ENCODE measurements at regions not wholly inside any gene's neighbourhood (a gene's known extent, or its start where the extent isn't known, plus 50 kb on each side); places are given as distances from the start of the nearest gene placed in this dataset.

DNA sequence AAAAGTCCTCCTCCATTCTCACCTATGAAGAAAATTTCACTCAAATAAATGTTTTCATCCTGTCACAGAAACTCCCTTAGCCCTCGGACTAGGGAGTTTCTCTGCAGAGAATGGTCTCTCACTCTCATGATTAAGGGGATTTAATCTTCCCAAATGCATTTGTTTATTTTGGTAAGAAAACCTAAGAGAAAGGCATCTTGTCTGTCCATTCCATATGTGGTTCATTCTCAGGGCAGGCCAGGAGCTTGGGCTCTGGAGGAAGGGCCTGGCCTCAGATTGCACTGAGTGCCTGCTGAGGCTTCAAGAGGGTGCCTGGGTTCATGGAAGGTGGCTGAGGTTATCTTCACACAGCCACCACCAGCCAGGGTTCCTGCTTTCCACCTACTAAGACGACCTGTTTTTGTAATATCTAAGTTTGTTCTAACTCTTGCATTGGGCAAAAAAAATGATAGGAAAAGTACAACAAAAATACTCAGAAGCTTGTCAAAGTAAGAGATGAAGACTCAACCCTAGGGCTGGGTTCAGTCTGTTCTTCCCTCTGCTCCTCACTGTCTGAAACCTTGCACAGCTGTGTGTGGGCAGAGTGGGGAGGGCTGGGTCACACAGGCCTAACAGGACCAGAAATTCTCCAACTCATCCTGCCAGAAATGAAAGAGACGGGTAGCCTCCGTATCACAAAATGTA lies 186.7 kb downstream of the CXCL12 start:
- no peak overlapping the region for H3K4me3 ChIP-seq (ENCODE audit: low read length)
- no peak for TF ChIP-seq ZNF274 (IDR thresholded peaks at IDR 0.05; ENCODE audit: low read depth, low read length)

DNA sequence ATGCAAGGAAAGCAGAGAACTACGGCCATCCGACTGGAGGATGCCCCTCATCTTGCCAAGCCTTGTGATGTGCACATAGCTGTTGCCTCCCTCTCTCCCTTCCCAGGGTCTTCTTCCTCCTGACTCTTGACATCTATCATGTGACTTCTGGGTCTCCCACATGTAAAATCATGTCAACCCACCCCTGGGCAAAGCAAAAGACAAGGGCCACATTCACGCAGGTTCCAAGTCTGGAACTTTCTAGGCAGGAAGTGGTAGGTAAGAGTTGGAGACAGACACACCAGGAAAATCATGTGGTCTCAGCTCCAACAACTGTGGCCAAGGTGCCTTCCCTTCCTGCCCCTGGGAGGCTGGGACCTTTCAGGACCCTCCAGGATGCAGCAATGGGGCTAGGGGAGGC lies 187.3 kb downstream of the CXCL12 start:
- no peak for TF ChIP-seq ZNF274 (IDR thresholded peaks at IDR 0.05; ENCODE audit: low read depth, low read length)
- H3K4me3 ChIP-seq (ENCODE audit: low read length): no peak overlapping the region

DNA sequence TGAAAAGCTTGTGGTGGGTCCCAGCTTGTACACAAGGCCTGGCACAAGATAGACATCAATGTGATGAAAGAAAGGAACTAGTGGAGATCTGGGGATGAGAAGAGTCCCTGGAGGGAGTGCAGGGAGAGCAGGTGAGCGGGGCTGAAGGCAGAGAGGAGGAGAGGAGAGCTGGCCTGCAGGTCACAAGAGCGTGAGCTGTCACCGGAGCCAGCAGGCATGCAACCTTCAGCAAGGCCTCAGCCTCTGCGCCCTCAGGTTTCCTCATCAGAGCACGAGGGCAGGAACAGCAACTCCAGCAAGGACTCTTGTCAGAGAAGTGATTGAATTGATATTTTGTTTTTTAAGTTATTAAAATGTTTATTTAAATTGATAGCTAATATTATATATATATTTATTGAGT lies 188.6 kb downstream of the CXCL12 start:
- no peak for TF ChIP-seq ZNF274 (IDR thresholded peaks at IDR 0.05; ENCODE audit: low read depth, low read length)
- H3K4me3 ChIP-seq (ENCODE audit: low read length): no peak overlapping the region

DNA sequence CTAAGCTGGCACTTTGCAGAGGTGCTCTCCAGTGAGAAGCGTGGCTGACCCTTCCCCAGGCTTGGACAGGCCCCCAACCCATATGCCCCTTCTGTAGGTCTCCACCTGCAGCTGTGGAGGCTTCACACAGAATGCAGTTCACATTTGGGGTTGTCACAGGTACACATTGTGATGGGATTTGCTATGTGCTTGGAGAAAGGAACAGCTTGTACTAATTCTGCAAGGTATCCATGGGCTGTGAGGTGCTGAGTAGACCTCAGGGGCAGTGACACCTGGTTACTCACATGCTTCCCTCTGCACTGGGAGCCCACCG lies 188.9 kb downstream of the CXCL12 start:
- no peak overlapping the region for H3K4me3 ChIP-seq (ENCODE audit: low read length)
- no peak for TF ChIP-seq ZNF274 (IDR thresholded peaks at IDR 0.05; ENCODE audit: low read depth, low read length)

DNA sequence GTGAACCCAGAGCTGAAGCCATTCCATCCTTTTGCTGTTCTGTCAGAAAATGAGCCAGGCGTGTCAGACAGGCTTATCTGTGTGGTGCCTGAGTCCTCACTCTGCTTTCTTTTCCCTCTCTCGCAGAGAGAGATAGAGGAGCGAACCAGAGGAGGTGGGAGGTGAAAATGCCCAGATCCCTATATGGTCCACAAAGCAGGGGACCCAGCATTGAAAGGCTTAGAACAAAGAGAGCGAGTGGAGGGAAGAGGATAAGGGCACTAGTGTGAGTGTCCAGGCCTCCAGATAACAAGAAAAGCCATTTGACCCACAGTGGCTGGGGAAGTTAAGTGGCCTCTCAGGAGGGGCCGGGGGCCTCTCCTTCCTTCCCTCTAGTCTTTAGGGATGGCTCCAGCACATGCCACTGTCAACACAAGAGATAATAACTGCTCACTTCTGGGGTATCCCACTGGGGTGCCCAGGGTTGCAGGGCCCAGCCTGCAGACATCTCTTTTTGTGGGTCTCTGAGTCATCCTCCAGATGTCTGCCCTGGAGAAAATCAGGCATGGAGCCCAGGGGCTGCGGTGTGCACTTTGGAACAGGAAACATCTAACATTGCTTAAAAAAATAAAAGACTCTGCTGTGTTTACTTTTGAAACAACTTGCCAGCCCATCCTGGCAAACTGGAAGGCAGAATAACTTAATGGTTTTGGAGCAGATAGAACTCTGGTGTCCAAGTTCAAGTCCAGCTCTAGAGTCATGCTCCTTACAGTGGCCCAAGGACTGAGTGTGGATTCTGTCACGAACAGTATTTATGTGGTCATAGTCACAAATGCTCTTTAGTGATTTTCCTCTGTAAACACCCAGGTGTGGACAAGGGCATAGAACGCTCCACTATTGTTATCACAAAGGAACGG lies 189.5 kb downstream of the CXCL12 start:
- no peak overlapping the region for H3K4me3 ChIP-seq (ENCODE audit: low read length)
- TF ChIP-seq ZNF274 (IDR thresholded peaks at IDR 0.05; ENCODE audit: low read depth, low read length): no peak

DNA sequence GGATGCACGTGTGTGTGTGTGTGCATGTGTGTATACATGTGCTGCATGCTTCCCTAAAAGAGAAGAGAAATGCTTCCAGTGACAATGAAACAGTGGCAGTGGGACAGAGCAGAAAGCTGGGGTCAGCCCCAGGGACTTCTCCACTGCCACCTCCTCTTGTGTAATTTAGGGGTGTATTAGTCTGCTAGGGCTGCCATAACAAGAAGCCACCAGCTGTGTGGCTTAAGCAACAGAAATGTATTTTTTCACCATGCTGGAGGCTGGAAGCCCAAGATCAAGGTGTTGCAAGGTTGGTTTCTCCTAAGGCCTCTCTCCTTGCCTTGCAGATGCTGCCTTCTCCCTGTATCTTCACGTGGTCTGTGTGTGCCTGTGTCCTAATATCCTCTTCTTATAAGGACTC lies 190.5 kb downstream of the CXCL12 start:
- H3K4me3 ChIP-seq (ENCODE audit: low read length): no peak overlapping the region
- TF ChIP-seq ZNF274 (IDR thresholded peaks at IDR 0.05; ENCODE audit: low read depth, low read length): no peak

DNA sequence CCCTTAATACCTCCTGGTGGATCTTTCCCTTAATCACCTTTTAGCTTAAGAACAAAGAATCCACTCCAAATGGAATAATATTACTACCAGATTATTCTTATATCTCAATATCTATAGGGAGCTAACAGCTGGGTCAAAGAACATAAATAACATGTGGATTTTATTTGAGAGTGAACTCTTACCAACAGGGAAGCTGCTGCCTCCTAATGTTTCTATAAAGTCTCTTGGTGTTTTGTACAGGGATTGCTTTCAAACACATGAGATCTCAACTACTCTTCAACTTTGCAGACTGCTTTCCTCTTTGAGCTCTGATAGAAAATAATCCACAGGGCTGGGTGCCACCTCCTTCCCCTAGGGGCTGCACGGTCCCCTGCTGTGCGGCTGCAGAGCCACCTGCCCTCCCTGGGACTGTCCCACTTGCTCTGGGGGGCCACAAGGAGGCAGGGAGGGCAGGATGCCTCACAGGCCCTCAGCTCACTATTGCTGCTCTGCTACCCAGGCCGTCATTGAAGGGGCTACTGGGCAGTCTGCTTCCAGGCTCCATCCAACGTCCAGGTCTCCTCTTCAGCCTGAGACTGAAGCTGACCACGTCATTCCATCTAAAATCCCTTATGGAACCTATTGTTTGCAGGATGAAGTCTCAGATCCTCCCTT lies 191.2 kb downstream of the CXCL12 start:
- TF ChIP-seq ZNF274 (IDR thresholded peaks at IDR 0.05; ENCODE audit: low read depth, low read length): no peak
- H3K4me3 ChIP-seq (ENCODE audit: low read length): no peak overlapping the region

DNA sequence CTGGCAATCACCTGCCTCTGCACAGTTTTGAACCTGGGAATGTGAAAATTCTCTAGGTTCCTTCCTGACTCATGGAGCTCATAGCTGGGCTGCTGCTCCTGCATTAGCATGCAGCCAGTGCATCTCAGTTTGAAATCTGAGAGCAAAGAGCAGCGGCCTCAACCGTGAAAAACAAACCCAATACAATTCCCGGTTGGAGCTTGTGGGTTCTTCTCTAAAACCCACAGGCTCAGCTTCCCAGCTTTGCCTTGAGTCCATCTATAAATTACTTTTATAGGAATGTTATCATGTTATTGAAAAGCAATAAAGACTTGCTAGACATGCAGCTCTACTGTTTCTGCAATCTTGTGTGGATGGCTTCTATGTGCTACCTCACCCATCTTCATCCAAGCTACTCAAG lies 191.7 kb downstream of the CXCL12 start:
- no peak for TF ChIP-seq ZNF274 (IDR thresholded peaks at IDR 0.05; ENCODE audit: low read depth, low read length)
- no peak overlapping the region for H3K4me3 ChIP-seq (ENCODE audit: low read length)

DNA sequence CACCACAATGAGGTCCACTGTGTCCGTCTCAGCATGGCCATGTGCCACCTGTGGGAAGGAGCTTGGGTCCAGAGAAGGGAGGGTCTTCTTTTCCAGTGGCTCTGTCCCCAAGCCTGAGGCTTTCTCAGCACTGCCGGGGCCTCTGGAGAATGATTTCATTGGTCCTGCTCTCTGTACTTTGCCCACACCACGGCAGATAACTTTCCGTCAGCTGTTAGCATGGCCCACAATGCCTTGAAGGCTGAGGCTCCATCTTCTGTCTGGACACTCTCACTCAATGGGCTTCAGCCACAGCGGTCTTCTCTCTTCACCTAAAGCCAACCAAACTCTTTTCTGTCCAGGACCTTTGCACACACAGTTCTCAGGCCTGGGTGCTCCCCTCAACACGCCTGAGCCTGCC lies 192.5 kb downstream of the CXCL12 start:
- no peak for TF ChIP-seq ZNF274 (IDR thresholded peaks at IDR 0.05; ENCODE audit: low read depth, low read length)
- no peak overlapping the region for H3K4me3 ChIP-seq (ENCODE audit: low read length)

DNA sequence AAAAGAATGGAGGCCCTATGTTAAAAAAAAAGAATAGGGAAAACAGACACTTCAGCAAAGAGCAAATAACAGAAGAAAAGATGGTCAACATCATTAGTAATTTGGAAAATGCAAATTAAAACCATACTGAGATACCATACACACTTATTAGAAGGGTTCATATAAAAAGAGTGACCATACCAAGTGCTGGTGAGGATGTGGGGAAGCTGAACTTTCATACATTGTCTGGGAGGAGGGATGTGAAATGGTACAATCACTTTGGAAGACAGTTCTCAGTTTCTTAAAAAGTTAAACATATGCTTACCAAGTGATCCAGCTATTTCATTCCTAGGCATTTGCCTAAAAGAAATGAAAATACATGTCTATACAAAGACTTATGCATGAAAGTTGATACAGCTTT lies 194.4 kb downstream of the CXCL12 start:
- no peak overlapping the region for H3K4me3 ChIP-seq (ENCODE audit: low read length)
- TF ChIP-seq ZNF274 (IDR thresholded peaks at IDR 0.05; ENCODE audit: low read depth, low read length): no peak

DNA sequence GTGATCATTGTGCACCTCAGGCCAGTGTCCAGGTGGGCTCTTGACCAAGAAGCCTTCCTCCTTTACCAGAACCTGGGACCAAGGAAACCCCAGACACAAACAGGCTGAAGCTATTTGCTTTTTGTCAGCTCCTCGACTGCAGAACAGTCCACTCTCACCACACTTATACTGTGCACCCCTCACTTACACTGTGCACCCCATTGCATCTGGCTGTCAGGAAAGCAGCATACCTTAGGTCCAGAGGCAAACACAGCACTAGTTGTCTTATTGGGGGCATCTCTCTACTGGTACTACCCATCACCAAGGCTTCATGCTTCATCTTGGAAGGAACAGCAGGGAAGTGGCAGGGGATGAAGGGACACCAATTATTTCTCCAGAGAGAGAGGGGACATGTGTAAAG lies 198.1 kb downstream of the CXCL12 start:
- no peak overlapping the region for H3K4me3 ChIP-seq (ENCODE audit: low read length)
- no peak for TF ChIP-seq ZNF274 (IDR thresholded peaks at IDR 0.05; ENCODE audit: low read depth, low read length)

DNA sequence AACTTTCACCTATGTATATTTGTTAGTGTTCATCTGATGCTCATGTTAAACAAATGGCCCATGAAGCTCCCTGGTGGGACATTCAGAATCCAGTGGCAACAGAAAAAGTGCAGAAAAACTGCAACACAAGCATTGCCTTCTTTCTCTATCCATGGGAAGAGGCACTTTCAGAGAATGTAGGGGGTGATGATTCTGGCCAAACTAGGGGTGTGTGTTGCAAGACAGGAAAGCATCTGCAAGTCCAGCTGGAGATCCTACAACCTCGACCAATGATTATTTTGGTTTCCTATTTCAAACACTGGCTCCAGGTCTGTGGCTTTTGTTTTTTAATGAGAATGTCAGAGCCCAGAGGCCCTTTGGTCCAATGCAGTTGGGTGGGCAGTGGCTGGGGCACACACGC lies 198.7 kb downstream of the CXCL12 start:
- H3K4me3 ChIP-seq (ENCODE audit: low read length): no peak overlapping the region
- no peak for TF ChIP-seq ZNF274 (IDR thresholded peaks at IDR 0.05; ENCODE audit: low read depth, low read length)

DNA sequence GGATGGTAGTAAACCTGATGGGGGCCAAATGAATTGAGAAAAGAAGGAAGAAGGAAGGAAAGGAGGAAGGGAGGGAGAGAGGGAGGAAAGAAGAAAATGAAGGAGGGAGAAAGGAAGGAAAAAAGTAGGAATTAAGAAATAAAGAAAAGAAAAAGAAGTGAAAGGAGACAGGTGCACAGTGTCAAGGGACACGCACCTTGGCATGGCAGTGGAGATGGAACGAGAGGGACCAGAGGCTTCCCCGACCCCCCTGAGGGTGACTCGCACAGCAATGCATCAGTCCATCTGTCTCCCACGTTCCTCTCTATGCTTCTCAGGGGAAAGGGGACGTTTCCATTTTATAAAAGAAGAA lies 199.6 kb downstream of the CXCL12 start:
- no peak for TF ChIP-seq ZNF274 (IDR thresholded peaks at IDR 0.05; ENCODE audit: low read depth, low read length)
- H3K4me3 ChIP-seq (ENCODE audit: low read length): no peak overlapping the region

DNA sequence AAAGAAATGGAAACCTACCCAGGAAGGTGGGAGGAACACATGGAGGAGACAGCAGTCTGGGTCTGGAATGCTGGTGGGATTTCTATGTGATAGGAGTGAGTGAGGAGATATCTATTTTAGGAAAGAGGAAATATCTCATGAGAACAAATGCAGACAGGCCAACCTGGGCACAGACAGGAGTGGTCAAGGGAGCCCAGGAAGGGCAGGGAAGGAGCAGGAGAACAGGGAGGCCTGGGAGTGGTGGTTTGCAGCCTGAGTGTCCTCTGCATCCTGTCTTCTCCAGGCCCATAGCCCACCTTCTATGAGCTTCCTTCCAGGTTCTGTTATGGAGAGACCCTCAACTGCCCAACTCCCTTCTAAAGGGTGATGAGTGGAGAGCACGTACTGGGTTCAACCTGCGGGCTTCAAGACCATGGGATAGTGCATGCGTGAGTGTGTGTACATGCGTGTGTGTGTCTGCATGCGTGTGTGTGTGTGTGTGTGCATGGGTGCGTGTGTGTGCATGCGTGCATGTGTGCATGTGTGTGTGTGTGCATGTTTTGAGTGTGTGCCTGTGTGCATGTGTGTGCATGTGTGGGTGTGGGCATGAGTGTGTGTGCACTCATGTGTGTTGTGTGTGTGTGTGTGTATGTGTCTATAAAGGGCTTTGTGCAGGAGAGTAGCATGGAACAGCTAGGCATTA lies 200.1 kb downstream of the CXCL12 start:
- no peak for TF ChIP-seq ZNF274 (IDR thresholded peaks at IDR 0.05; ENCODE audit: low read depth, low read length)
- no peak overlapping the region for H3K4me3 ChIP-seq (ENCODE audit: low read length)

All from GM08714 (cell line).